IMR-90 (cell line): ENCODE measurements at regions not wholly inside any gene's neighbourhood (a gene's known extent, or its start where the extent isn't known, plus 50 kb on each side); places are given as distances from the start of the nearest gene placed in this dataset.

Experiments
- ATAC-seq: fragments of 200-7000 bp; cut with Tn5 transposase; 2 replicates; pipeline ENCODE4 v1.9.1; 2020; ENCODE audit warnings: low read depth, mild to moderate bottlenecking, moderate library complexity
- BruUV-seq: library from RNA; stranded (reverse); fragments of 400-500 nt; replicated peaks from 2 replicates; lab custom pipeline; 2021; lab: Mats Ljungman, UMichigan
- CTCF ChIA-PET: fragments of 300-600 bp; formaldehyde crosslinking; extraction: SDS; loops from one replicate; lab custom pipeline; 2021; ENCODE audit warnings: antibody characterized with exemption; lab: Yijun Ruan, JAX
- POLR2A ChIA-PET: fragments of 300-600 bp; sonication (Branson Sonifier 250); formaldehyde crosslinking; loops from one replicate; lab custom pipeline; 2022; ENCODE audit warnings: antibody characterized with exemption; ENCODE audit not compliant: unreplicated experiment; lab: Charles Lee
- DNase-seq: peaks from one replicate; pipeline ENCODE4 v3.0.0; 2013
- H2AFZ ChIP-seq: replicated peaks from 2 replicates; pipeline ENCODE3; 2013; ENCODE audit warnings: low read length, mild to moderate bottlenecking; ENCODE audit not compliant: poor library complexity
- H2AK5ac ChIP-seq: 2 replicates; pipeline ENCODE4 v1.6.1; 2013; ENCODE audit warnings: low read depth, low read length, inconsistent platforms
- H2AK9ac ChIP-seq: replicated peaks from 2 replicates; pipeline ENCODE3; 2013; ENCODE audit warnings: mild to moderate bottlenecking, low read depth, low read length, moderate library complexity; ENCODE audit not compliant: poor library complexity
- H2BK120ac ChIP-seq: 2 replicates; pipeline ENCODE4 v1.6.1; 2013; ENCODE audit warnings: low read depth, low read length, inconsistent platforms
- H2BK15ac ChIP-seq: 3 replicates; pipeline ENCODE4 v1.6.1; 2013; ENCODE audit warnings: low read depth, low read length, inconsistent platforms
- H2BK20ac ChIP-seq: 2 replicates; pipeline ENCODE4 v1.6.1; 2013; ENCODE audit warnings: low read depth, mild to moderate bottlenecking, inconsistent platforms, low read length, moderate library complexity
- H2BK5ac ChIP-seq: 2 replicates; pipeline ENCODE4 v1.6.1; 2013; ENCODE audit warnings: mild to moderate bottlenecking, low read depth, low read length, inconsistent platforms; ENCODE audit not compliant: poor library complexity, severe bottlenecking
- H3K14ac ChIP-seq: replicated peaks from 2 replicates; pipeline ENCODE4 v1.6.1; 2013; ENCODE audit warnings: low read depth, low read length, inconsistent platforms
- H3K18ac ChIP-seq: 2 replicates; pipeline ENCODE4 v1.6.1; 2013; ENCODE audit warnings: low read depth, low read length, control low read depth
- H3K23ac ChIP-seq: 2 replicates; pipeline ENCODE4 v1.6.1; 2013; ENCODE audit warnings: low read depth, low read length, inconsistent platforms
- H3K27ac ChIP-seq: 2 replicates; pipeline ENCODE4 v1.5.1; 2013; ENCODE audit warnings: mild to moderate bottlenecking, control low read depth, low read length; ENCODE audit not compliant: insufficient read depth
- H3K27me3 ChIP-seq: 2 replicates; pipeline ENCODE4 v1.6.1; 2013; ENCODE audit warnings: low read length; ENCODE audit not compliant: control insufficient read depth, insufficient read depth
- H3K36me3 ChIP-seq: 2 replicates; pipeline ENCODE4 v1.6.1; 2013; ENCODE audit warnings: low read length, mixed read lengths; ENCODE audit not compliant: control insufficient read depth, insufficient read depth
- H3K4ac ChIP-seq: 2 replicates; pipeline ENCODE4 v1.6.1; 2013; ENCODE audit warnings: low read depth, low read length, inconsistent platforms
- H3K4me1 ChIP-seq: 2 replicates; pipeline ENCODE4 v1.6.1; 2013; ENCODE audit warnings: low read length, mixed read lengths; ENCODE audit not compliant: control insufficient read depth, insufficient read depth
- H3K4me2 ChIP-seq: 2 replicates; pipeline ENCODE4 v1.6.1; 2013; ENCODE audit warnings: low read depth, mild to moderate bottlenecking, control low read depth, low read length, moderate library complexity
- H3K4me3 ChIP-seq: 2 replicates; pipeline ENCODE4 v1.5.1; 2013; ENCODE audit warnings: low read depth, mild to moderate bottlenecking, control low read depth, low read length, moderate library complexity; ENCODE audit not compliant: insufficient read depth
- H3K56ac ChIP-seq: 2 replicates; pipeline ENCODE4 v1.6.1; 2013; ENCODE audit warnings: low read length, inconsistent platforms; ENCODE audit not compliant: insufficient read depth; ENCODE audit errors: extremely low read depth
- H3K79me1 ChIP-seq, 2 experiments: 2 replicates each; pipeline ENCODE4 v1.6.1; 2013; ENCODE audit warnings: low read length in 2 of 2, inconsistent platforms in 1 of 2, low read depth in 1 of 2
- H3K9ac ChIP-seq: 2 replicates; pipeline ENCODE4 v1.6.1; 2013; ENCODE audit warnings: low read depth, low read length, control low read depth
- H3K9me1 ChIP-seq: 2 replicates; pipeline ENCODE4 v1.6.1; 2013; ENCODE audit warnings: low read length, inconsistent platforms; ENCODE audit not compliant: insufficient read depth
- H3K9me3 ChIP-seq: 2 replicates; pipeline ENCODE4 v1.6.1; 2013; ENCODE audit warnings: low read length; ENCODE audit not compliant: control insufficient read depth, insufficient read depth
- H4K20me1 ChIP-seq: 2 replicates; pipeline ENCODE4 v1.6.1; 2013; ENCODE audit warnings: low read length, inconsistent platforms; ENCODE audit not compliant: insufficient read depth
- H4K5ac ChIP-seq: 2 replicates; pipeline ENCODE4 v1.6.1; 2013; ENCODE audit warnings: mild to moderate bottlenecking, low read depth, low read length, control low read depth
- H4K8ac ChIP-seq, 2 experiments: 2 replicates each; pipeline ENCODE4 v1.6.1; 2013; ENCODE audit warnings: low read depth in 2 of 2, low read length in 2 of 2, control low read depth in 1 of 2, inconsistent platforms in 1 of 2
- H4K91ac ChIP-seq: 2 replicates; pipeline ENCODE4 v1.6.1; 2013; ENCODE audit warnings: low read depth, low read length, inconsistent platforms; ENCODE audit not compliant: insufficient read depth
- BHLHE40 ChIP-seq: fragments of 150-350 bp; IDR thresholded peaks from 2 replicates; pipeline ENCODE4 v1.6.1; 2016; ENCODE audit warnings: mild to moderate bottlenecking, low read depth, low read length
- WGBS, 2 experiments: methylation state at CpG; one replicate each; pipeline versions ENCODE4 v1.1.5 to v1.1.7; 2013; ENCODE audit warnings: missing lambda C conversion rate in 2 of 2; ENCODE audit not compliant: insufficient read length in 1 of 2; ENCODE audit errors: extremely low coverage in 2 of 2; 5-methylcytosine and 5-hydroxymethylcytosine counted together
- dilution Hi-C: fragments of 300-500 bp; cut with HindIII; formaldehyde crosslinking; loops from one replicate; pipeline ENCODE4 v1.14.3; 2018; ENCODE audit warnings: low sequenced_read_pairs; ENCODE audit not compliant: unreplicated experiment
- in situ Hi-C: fragments of 300-500 bp; cut with MboI; formaldehyde crosslinking; loops from 3 replicates; pipeline ENCODE4 v1.14.3; 2019; ENCODE audit warnings: low sequenced_read_pairs, inconsistent platforms, mixed read lengths
- intact Hi-C: fragments of 100-400 bp; cut with micrococcal nuclease; formaldehyde crosslinking; loops from 2 replicates; pipeline ENCODE4 v1.10.0; 2022

DNA sequence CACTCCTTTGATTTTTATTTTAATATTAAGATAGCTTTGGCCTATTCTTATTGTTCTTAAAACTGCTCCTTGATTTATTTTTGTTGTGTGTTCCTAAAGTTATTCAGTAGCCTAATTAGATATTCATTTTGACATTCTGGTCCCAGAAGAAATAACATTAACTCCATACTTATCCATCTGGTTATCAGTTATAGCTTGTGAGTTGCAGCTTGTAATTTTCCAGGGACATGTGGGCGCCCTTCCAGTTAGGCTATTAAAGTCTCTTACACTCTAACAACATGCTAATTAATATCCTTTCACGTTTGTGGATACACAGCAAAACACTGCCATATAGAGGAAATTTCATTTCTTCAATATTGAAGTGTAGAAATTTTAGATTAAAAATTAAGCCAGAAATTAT is 987.5 kb downstream of the HACE1 start:
- BruUV-seq: no TSS peak
- Histone ChIP-seq H2BK20ac (no peak overlapping the region), H3K36me3 (no peaks in the 10 kb centered on the region), H4K91ac (no peak overlapping the region), H2AK9ac (no peak overlapping the region), H2BK15ac (no peak overlapping the region), H3K4me1 (no peaks in the 10 kb centered on the region), H3K18ac (no peak overlapping the region), H2AK5ac (no peak overlapping the region), H3K56ac (no peak overlapping the region), H2BK5ac (no peak overlapping the region), H3K23ac (no peak overlapping the region), H3K9me3 (peaks cover 6% of the 10 kb centered on the region; the same call in 1 of the 2 replicates), H3K9me1 (no peaks in the 10 kb centered on the region), H3K27me3 (no peaks in the 10 kb centered on the region), H3K4me2 (no peak overlapping the region), H3K4ac (no peak overlapping the region), H3K9ac (no peak overlapping the region), H3K14ac (no peak overlapping the region), H4K5ac (no peak overlapping the region), H3K4me3 (no peak overlapping the region), H3K27ac (no peak overlapping the region), H2BK120ac (no peak overlapping the region), H2AFZ (no peak overlapping the region), H3K79me1 (no peaks in the 10 kb centered on the region), H4K8ac (no peak overlapping the region), H4K20me1 (no peaks in the 10 kb centered on the region)
- in situ Hi-C loops: no loop called here
- ATAC-seq (no peak), DNase-seq (no peak)
- no CpG with 5 or more reads among the region's 2 CpGs for WGBS, 2 experiments
- ChIA-PET POLR2A (no interaction called here), CTCF (no interaction called here)
- dilution Hi-C loops: no loop called here
- no peak for TF ChIP-seq BHLHE40
- intact Hi-C loops: no loop called here
